ENCODE measurements at regions not wholly inside any gene's neighbourhood (a gene's known extent, or its start where the extent isn't known, plus 50 kb on each side); places are given as distances from the start of the nearest gene placed in this dataset.
A peak's percentile ranks its signal among the peaks of the same experiment; 100 is the strongest.

GRCh38 chr5:98275980-98276379 is 497.5 kb upstream of the RGMB start:
- H3K27ac ChIP-seq (ENCODE audit: low read depth, low read length), result no peak overlapping the region
- no peak for DNase-seq (ENCODE audit: insufficient read length, low spot score, missing footprints)
- no peaks in the 10 kb centered on the region for H3K36me3 ChIP-seq (ENCODE audit: insufficient read depth, low read length)
- no peaks in the 10 kb centered on the region for H3K9me3 ChIP-seq (ENCODE audit: low read depth, low read length)
- no peaks in the 10 kb centered on the region for H3K79me2 ChIP-seq (ENCODE audit: insufficient read depth, low read length)
- H2AFZ ChIP-seq (ENCODE audit: low read length), result no peak overlapping the region
- no peaks in the 10 kb centered on the region for H4K20me1 ChIP-seq (ENCODE audit: insufficient read depth, low read length)
- no peaks in the 10 kb centered on the region for H3K4me1 ChIP-seq (ENCODE audit: insufficient read depth, low read length)
- H3K27me3 ChIP-seq (ENCODE audit: insufficient read depth, low read length), result no peaks in the 10 kb centered on the region
- no peak overlapping the region for H3K4me2 ChIP-seq (ENCODE audit: insufficient read depth, low read length)
- TF ChIP-seq CTCF (IDR thresholded peaks at IDR 0.05; ENCODE audit: extremely low read depth, low read depth, low read length), result no peak
- no peak overlapping the region for H3K4me3 ChIP-seq (ENCODE audit: insufficient read depth, low read length)

GRCh38 chr5:98282521-98282920 is 490.9 kb upstream of the RGMB start:
- no peak overlapping the region for H3K4me3 ChIP-seq (ENCODE audit: insufficient read depth, low read length)
- no peaks in the 10 kb centered on the region for H3K9me3 ChIP-seq (ENCODE audit: low read depth, low read length)
- H3K4me1 ChIP-seq (ENCODE audit: insufficient read depth, low read length), result no peaks in the 10 kb centered on the region
- no peak overlapping the region for H2AFZ ChIP-seq (ENCODE audit: low read length)
- no peak for TF ChIP-seq CTCF (IDR thresholded peaks at IDR 0.05; ENCODE audit: extremely low read depth, low read depth, low read length)
- DNase-seq (ENCODE audit: insufficient read length, low spot score, missing footprints), result no peak
- no peaks in the 10 kb centered on the region for H4K20me1 ChIP-seq (ENCODE audit: insufficient read depth, low read length)
- H3K36me3 ChIP-seq (ENCODE audit: insufficient read depth, low read length), result no peaks in the 10 kb centered on the region
- H3K27ac ChIP-seq (ENCODE audit: low read depth, low read length), result no peak overlapping the region
- H3K27me3 ChIP-seq (ENCODE audit: insufficient read depth, low read length), result no peaks in the 10 kb centered on the region
- H3K4me2 ChIP-seq (ENCODE audit: insufficient read depth, low read length), result no peak overlapping the region
- no peaks in the 10 kb centered on the region for H3K79me2 ChIP-seq (ENCODE audit: insufficient read depth, low read length)

GRCh38 chr5:98292496-98292895 is 481.0 kb upstream of the RGMB start:
- Histone ChIP-seq H3K36me3 (ENCODE audit: insufficient read depth, low read length) (no peaks in the 10 kb centered on the region), H4K20me1 (ENCODE audit: insufficient read depth, low read length) (no peaks in the 10 kb centered on the region), H3K27me3 (ENCODE audit: insufficient read depth, low read length) (no peaks in the 10 kb centered on the region), H2AFZ (ENCODE audit: low read length) (peak overlapping the region; percentile 7), H3K4me3 (ENCODE audit: insufficient read depth, low read length) (no peak overlapping the region), H3K4me2 (ENCODE audit: insufficient read depth, low read length) (no peak overlapping the region), H3K4me1 (ENCODE audit: insufficient read depth, low read length) (peaks cover 8% of the 10 kb centered on the region), H3K27ac (ENCODE audit: low read depth, low read length) (no peak overlapping the region), H3K79me2 (ENCODE audit: insufficient read depth, low read length) (no peaks in the 10 kb centered on the region), H3K9me3 (ENCODE audit: low read depth, low read length) (no peaks in the 10 kb centered on the region)
- DNase-seq (ENCODE audit: insufficient read length, low spot score, missing footprints), result peak; percentile 34
- no peak for TF ChIP-seq CTCF (IDR thresholded peaks at IDR 0.05; ENCODE audit: extremely low read depth, low read depth, low read length)

- Histone ChIP-seq H3K27me3 (ENCODE audit: insufficient read depth, low read length) (no peaks in the 10 kb centered on the region), H3K27ac (ENCODE audit: low read depth, low read length) (peak overlapping the region; percentile 63), H3K4me2 (ENCODE audit: insufficient read depth, low read length) (peak overlapping the region; percentile 54), H4K20me1 (ENCODE audit: insufficient read depth, low read length) (no peaks in the 10 kb centered on the region), H3K79me2 (ENCODE audit: insufficient read depth, low read length) (no peaks in the 10 kb centered on the region), H3K36me3 (ENCODE audit: insufficient read depth, low read length) (no peaks in the 10 kb centered on the region), H3K9me3 (ENCODE audit: low read depth, low read length) (no peaks in the 10 kb centered on the region), H2AFZ (ENCODE audit: low read length) (peak overlapping the region; percentile 53), H3K4me1 (ENCODE audit: insufficient read depth, low read length) (peaks cover 19% of the 10 kb centered on the region), H3K4me3 (ENCODE audit: insufficient read depth, low read length) (no peak overlapping the region)
- no peak for TF ChIP-seq CTCF (IDR thresholded peaks at IDR 0.05; ENCODE audit: extremely low read depth, low read depth, low read length)
- peak; percentile 78 for DNase-seq (ENCODE audit: insufficient read length, low spot score, missing footprints)
Measured at GRCh38 chr5:98296426-98296825, 477.0 kb upstream of the RGMB start.

Data from osteoblast (primary cell).